Neural cell (in vitro differentiated cells): ENCODE measurements at regions not wholly inside any gene's neighbourhood (a gene's known extent, or its start where the extent isn't known, plus 50 kb on each side); places are given as distances from the start of the nearest gene placed in this dataset.

Experiments used
- EP300 ChIP-seq: fragments of 450-650 bp; conservative IDR thresholded peaks from 2 replicates; pipeline ENCODE4 v1.6.1; 2014; ENCODE audit warnings: antibody characterized with exemption, mild to moderate bottlenecking, moderate library complexity; ENCODE audit not compliant: poor library complexity, severe bottlenecking
- EZH2 ChIP-seq: fragments of 200-600, 300-800 bp; shearing (Covaris generic), sonication (generic); IDR thresholded peaks from 2 replicates; pipeline ENCODE4 v1.6.1; 2014; ENCODE audit warnings: antibody characterized with exemption, low read length, borderline replicate concordance, mild to moderate bottlenecking; ENCODE audit not compliant: insufficient read depth, poor library complexity, severe bottlenecking
- POLR2AphosphoS5 ChIP-seq: IDR thresholded peaks from 2 replicates; pipeline ENCODE4 v1.6.1; 2012
- SMC3 ChIP-seq: fragments of 450-650 bp; conservative IDR thresholded peaks from 2 replicates; pipeline ENCODE4 v1.6.1; 2014; ENCODE audit warnings: antibody characterized with exemption, mild to moderate bottlenecking, moderate library complexity; ENCODE audit not compliant: poor library complexity
- TF ChIP-seq, protein P1 (sequence below): fragments of 450-650 bp; IDR thresholded peaks from 2 replicates; pipeline ENCODE4 v1.5.1; 2014; ENCODE audit warnings: antibody characterized with exemption, mild to moderate bottlenecking, moderate library complexity; ENCODE audit not compliant: poor library complexity, severe bottlenecking
- TF ChIP-seq, protein P2 (sequence below): IDR thresholded peaks from 2 replicates; pipeline ENCODE4 v1.6.1; 2012; ENCODE audit warnings: borderline replicate concordance

GRCh38 chr11:101721270-101721669 is 137.5 kb upstream of the TRPC6 start:
- TF ChIP-seq, protein P1, sequence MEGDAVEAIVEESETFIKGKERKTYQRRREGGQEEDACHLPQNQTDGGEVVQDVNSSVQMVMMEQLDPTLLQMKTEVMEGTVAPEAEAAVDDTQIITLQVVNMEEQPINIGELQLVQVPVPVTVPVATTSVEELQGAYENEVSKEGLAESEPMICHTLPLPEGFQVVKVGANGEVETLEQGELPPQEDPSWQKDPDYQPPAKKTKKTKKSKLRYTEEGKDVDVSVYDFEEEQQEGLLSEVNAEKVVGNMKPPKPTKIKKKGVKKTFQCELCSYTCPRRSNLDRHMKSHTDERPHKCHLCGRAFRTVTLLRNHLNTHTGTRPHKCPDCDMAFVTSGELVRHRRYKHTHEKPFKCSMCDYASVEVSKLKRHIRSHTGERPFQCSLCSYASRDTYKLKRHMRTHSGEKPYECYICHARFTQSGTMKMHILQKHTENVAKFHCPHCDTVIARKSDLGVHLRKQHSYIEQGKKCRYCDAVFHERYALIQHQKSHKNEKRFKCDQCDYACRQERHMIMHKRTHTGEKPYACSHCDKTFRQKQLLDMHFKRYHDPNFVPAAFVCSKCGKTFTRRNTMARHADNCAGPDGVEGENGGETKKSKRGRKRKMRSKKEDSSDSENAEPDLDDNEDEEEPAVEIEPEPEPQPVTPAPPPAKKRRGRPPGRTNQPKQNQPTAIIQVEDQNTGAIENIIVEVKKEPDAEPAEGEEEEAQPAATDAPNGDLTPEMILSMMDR, result no peak
- no peak for TF ChIP-seq SMC3
- no peak for TF ChIP-seq EZH2
- no peak for TF ChIP-seq EP300
- no peak for TF ChIP-seq POLR2AphosphoS5
- TF ChIP-seq, protein P2, sequence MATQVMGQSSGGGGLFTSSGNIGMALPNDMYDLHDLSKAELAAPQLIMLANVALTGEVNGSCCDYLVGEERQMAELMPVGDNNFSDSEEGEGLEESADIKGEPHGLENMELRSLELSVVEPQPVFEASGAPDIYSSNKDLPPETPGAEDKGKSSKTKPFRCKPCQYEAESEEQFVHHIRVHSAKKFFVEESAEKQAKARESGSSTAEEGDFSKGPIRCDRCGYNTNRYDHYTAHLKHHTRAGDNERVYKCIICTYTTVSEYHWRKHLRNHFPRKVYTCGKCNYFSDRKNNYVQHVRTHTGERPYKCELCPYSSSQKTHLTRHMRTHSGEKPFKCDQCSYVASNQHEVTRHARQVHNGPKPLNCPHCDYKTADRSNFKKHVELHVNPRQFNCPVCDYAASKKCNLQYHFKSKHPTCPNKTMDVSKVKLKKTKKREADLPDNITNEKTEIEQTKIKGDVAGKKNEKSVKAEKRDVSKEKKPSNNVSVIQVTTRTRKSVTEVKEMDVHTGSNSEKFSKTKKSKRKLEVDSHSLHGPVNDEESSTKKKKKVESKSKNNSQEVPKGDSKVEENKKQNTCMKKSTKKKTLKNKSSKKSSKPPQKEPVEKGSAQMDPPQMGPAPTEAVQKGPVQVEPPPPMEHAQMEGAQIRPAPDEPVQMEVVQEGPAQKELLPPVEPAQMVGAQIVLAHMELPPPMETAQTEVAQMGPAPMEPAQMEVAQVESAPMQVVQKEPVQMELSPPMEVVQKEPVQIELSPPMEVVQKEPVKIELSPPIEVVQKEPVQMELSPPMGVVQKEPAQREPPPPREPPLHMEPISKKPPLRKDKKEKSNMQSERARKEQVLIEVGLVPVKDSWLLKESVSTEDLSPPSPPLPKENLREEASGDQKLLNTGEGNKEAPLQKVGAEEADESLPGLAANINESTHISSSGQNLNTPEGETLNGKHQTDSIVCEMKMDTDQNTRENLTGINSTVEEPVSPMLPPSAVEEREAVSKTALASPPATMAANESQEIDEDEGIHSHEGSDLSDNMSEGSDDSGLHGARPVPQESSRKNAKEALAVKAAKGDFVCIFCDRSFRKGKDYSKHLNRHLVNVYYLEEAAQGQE, result no peak
